DOHH2 (cell line): ENCODE measurements at regions not wholly inside any gene's neighbourhood (a gene's known extent, or its start where the extent isn't known, plus 50 kb on each side); places are given as distances from the start of the nearest gene placed in this dataset.

Source experiments
- H3F3A ChIP-seq: fragments of 200-600 bp; sonication (generic), shearing (Covaris generic); 2 replicates; pipeline ENCODE4 v1.6.0; 2016; ENCODE audit warnings: antibody characterized with exemption, mild to moderate bottlenecking; ENCODE audit not compliant: control insufficient read depth, insufficient read depth
- H3K27ac ChIP-seq: fragments of 200-600 bp; sonication (generic); 2 replicates; pipeline ENCODE4 v1.5.1; 2014; ENCODE audit warnings: low read depth, mild to moderate bottlenecking, low read length, moderate library complexity
- H3K27me3 ChIP-seq: fragments of 200-600 bp; sonication (generic); 2 replicates; pipeline ENCODE4 v1.6.1; 2014; ENCODE audit warnings: mild to moderate bottlenecking, low read length, mixed read lengths; ENCODE audit not compliant: control insufficient read depth
- H3K36me3 ChIP-seq: fragments of 200-600 bp; sonication (generic); 2 replicates; pipeline ENCODE4 v1.6.1; 2014; ENCODE audit warnings: mild to moderate bottlenecking, low read length, moderate library complexity, mixed read lengths; ENCODE audit not compliant: control insufficient read depth
- H3K4me1 ChIP-seq: fragments of 200-600 bp; sonication (generic); 2 replicates; pipeline ENCODE4 v1.6.1; 2014; ENCODE audit warnings: mild to moderate bottlenecking, low read length, mixed read lengths; ENCODE audit not compliant: control insufficient read depth
- H3K4me2 ChIP-seq: fragments of 200-600 bp; sonication (generic); 2 replicates; pipeline ENCODE4 v1.6.0; 2014; ENCODE audit warnings: mild to moderate bottlenecking, low read length, moderate library complexity
- H3K4me3 ChIP-seq: fragments of 200-600 bp; sonication (generic); 2 replicates; pipeline ENCODE4 v1.5.1; 2014; ENCODE audit warnings: mild to moderate bottlenecking, low read length, mixed read lengths
- H3K79me2 ChIP-seq: fragments of 200-600 bp; sonication (generic); 2 replicates; pipeline ENCODE4 v1.6.1; 2014; ENCODE audit warnings: mild to moderate bottlenecking, low read length, mixed read lengths; ENCODE audit not compliant: control insufficient read depth
- H3K9me2 ChIP-seq: fragments of 200-600 bp; sonication (generic); replicated peaks from 2 replicates; pipeline ENCODE4 v1.6.1; 2014; ENCODE audit warnings: mild to moderate bottlenecking, low read length, mixed read lengths; ENCODE audit not compliant: control insufficient read depth
- H3K9me3 ChIP-seq: fragments of 200-600 bp; sonication (generic); 2 replicates; pipeline ENCODE4 v1.6.1; 2014; ENCODE audit warnings: antibody characterized with exemption, low read length, mixed read lengths; ENCODE audit not compliant: control insufficient read depth, insufficient read depth
- H4K20me1 ChIP-seq: fragments of 200-600 bp; sonication (generic); 2 replicates; pipeline ENCODE4 v1.6.0; 2014; ENCODE audit warnings: low read depth, mild to moderate bottlenecking, antibody characterized with exemption, low read length, moderate library complexity; ENCODE audit not compliant: control insufficient read depth, insufficient read depth
- CTCF ChIP-seq: fragments of 200-600 bp; sonication (generic); IDR thresholded peaks from one replicate; pipeline ENCODE4 v1.5.1; 2014; ENCODE audit warnings: antibody characterized with exemption, mild to moderate bottlenecking, low read depth, low read length; ENCODE audit not compliant: poor library complexity, severe bottlenecking
- EZH2phosphoT487 ChIP-seq: fragments of 200-600 bp; sonication (generic); IDR thresholded peaks from 2 replicates; pipeline ENCODE4 v1.6.1; 2017; ENCODE audit warnings: borderline replicate concordance, mild to moderate bottlenecking, antibody characterized with exemption, low read length, moderate library complexity, mixed read lengths

- Histone ChIP-seq H3K4me2 (no peak overlapping the region), H4K20me1 (no peaks in the 10 kb centered on the region), H3K4me1 (no peaks in the 10 kb centered on the region), H3K9me3 (no peaks in the 10 kb centered on the region), H3K79me2 (no peaks in the 10 kb centered on the region), H3F3A (no peaks in the 10 kb centered on the region), H3K9me2 (no peaks in the 10 kb centered on the region), H3K27ac (no peak overlapping the region), H3K27me3 (no peaks in the 10 kb centered on the region), H3K4me3 (no peak overlapping the region), H3K36me3 (no peaks in the 10 kb centered on the region)
- TF ChIP-seq EZH2phosphoT487 (no peak), CTCF (no peak)
Measured at GRCh38 chr20:52578559-52578958, 387.0 kb upstream of the ZFP64 start.

- Histone ChIP-seq H3K4me2 (no peak overlapping the region), H4K20me1 (no peaks in the 10 kb centered on the region), H3F3A (no peaks in the 10 kb centered on the region), H3K79me2 (no peaks in the 10 kb centered on the region), H3K9me2 (no peaks in the 10 kb centered on the region), H3K27ac (no peak overlapping the region), H3K36me3 (no peaks in the 10 kb centered on the region), H3K4me1 (no peaks in the 10 kb centered on the region), H3K9me3 (no peaks in the 10 kb centered on the region), H3K4me3 (no peak overlapping the region), H3K27me3 (no peaks in the 10 kb centered on the region)
- TF ChIP-seq CTCF: no peak
- no peak for TF ChIP-seq EZH2phosphoT487
Measured at GRCh38 chr20:52577696-52578095, 386.1 kb upstream of the ZFP64 start.

- Histone ChIP-seq H3K79me2 (no peaks in the 10 kb centered on the region), H3K4me3 (no peak overlapping the region), H3K4me1 (no peaks in the 10 kb centered on the region), H3K27ac (no peak overlapping the region), H3K4me2 (no peak overlapping the region), H3K36me3 (no peaks in the 10 kb centered on the region), H3K9me3 (no peaks in the 10 kb centered on the region), H3F3A (no peaks in the 10 kb centered on the region), H3K9me2 (no peaks in the 10 kb centered on the region), H3K27me3 (no peaks in the 10 kb centered on the region), H4K20me1 (no peaks in the 10 kb centered on the region)
- no peak for TF ChIP-seq EZH2phosphoT487
- no peak for TF ChIP-seq CTCF
Measured at GRCh38 chr20:52572687-52573086, 381.1 kb upstream of the ZFP64 start.

GRCh38 chr20:52569201-52569600 lies 377.6 kb upstream of the ZFP64 start:
- Histone ChIP-seq H3K4me1 (no peaks in the 10 kb centered on the region), H3K4me3 (no peak overlapping the region), H3K9me2 (no peaks in the 10 kb centered on the region), H3K27ac (no peak overlapping the region), H3K36me3 (no peaks in the 10 kb centered on the region), H3F3A (no peaks in the 10 kb centered on the region), H3K4me2 (no peak overlapping the region), H4K20me1 (no peaks in the 10 kb centered on the region), H3K79me2 (no peaks in the 10 kb centered on the region), H3K9me3 (no peaks in the 10 kb centered on the region), H3K27me3 (no peaks in the 10 kb centered on the region)
- TF ChIP-seq CTCF (no peak), EZH2phosphoT487 (no peak)
